ENCODE measurements at regions not wholly inside any gene's neighbourhood (a gene's known extent, or its start where the extent isn't known, plus 50 kb on each side); places are given as distances from the start of the nearest gene placed in this dataset.
"Not testable (repeated sequence)": the region's sequence is repeated elsewhere in the genome, so short reads cannot be mapped to it uniquely, and the experiment has no call there.

- Mint-ChIP-seq H3K36me3 (ENCODE audit: low read depth) (peaks cover under 1% of the 10 kb centered on the region), H3K9me3 (peaks cover 19% of the 10 kb centered on the region), H3K27ac (no peak overlapping the region), H3K4me1 (peaks cover 22% of the 10 kb centered on the region), H3K27me3 (ENCODE audit: low read depth, poor library complexity) (peaks cover 15% of the 10 kb centered on the region), H3K4me3 (no peak overlapping the region)
- TF ChIP-seq, protein P1, sequence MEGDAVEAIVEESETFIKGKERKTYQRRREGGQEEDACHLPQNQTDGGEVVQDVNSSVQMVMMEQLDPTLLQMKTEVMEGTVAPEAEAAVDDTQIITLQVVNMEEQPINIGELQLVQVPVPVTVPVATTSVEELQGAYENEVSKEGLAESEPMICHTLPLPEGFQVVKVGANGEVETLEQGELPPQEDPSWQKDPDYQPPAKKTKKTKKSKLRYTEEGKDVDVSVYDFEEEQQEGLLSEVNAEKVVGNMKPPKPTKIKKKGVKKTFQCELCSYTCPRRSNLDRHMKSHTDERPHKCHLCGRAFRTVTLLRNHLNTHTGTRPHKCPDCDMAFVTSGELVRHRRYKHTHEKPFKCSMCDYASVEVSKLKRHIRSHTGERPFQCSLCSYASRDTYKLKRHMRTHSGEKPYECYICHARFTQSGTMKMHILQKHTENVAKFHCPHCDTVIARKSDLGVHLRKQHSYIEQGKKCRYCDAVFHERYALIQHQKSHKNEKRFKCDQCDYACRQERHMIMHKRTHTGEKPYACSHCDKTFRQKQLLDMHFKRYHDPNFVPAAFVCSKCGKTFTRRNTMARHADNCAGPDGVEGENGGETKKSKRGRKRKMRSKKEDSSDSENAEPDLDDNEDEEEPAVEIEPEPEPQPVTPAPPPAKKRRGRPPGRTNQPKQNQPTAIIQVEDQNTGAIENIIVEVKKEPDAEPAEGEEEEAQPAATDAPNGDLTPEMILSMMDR (IDR thresholded peaks at IDR 0.05), result no peak
- DNase-seq, result no peak
Observed at GRCh38 chr6:165767228-165767627, 104.2 kb upstream of the PDE10A start.

GRCh38 chr6:165766457-165766856 is 103.4 kb upstream of the PDE10A start:
- Mint-ChIP-seq H3K27ac (no peak overlapping the region), H3K9me3 (peaks cover 25% of the 10 kb centered on the region), H3K4me1 (peaks cover 22% of the 10 kb centered on the region), H3K36me3 (ENCODE audit: low read depth) (peaks cover 6% of the 10 kb centered on the region), H3K4me3 (no peak overlapping the region), H3K27me3 (ENCODE audit: low read depth, poor library complexity) (peaks cover 8% of the 10 kb centered on the region)
- TF ChIP-seq, protein P1 (IDR thresholded peaks at IDR 0.05), result no peak
- no peak for DNase-seq

DNA sequence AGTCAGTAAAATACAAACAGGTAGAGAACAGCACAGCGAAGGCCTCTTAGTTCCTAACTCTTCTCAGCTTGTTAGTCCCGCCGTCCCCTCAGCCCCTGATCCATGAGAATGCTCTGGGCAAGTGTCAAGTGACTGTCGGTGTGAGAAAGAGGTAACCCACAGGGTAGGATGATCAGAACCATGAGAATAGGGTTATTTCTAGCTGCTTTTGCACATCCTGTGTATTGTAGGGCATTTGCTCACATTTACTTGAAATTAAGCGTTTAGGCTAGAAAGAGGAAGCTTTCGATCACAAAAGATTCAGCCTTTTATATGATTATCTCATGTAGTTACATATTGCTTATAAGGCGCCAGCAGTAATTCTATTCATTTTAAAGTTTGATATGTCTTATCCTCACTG is 103.0 kb upstream of the PDE10A start:
- peaks cover 28% of the 10 kb centered on the region for H3K9me3 Mint-ChIP-seq
- H3K27me3 Mint-ChIP-seq (ENCODE audit: low read depth, poor library complexity), result peaks cover 5% of the 10 kb centered on the region
- H3K4me3 Mint-ChIP-seq, result no peak overlapping the region
- TF ChIP-seq, protein P1 (IDR thresholded peaks at IDR 0.05), result no peak
- no peak for DNase-seq
- peaks cover 6% of the 10 kb centered on the region for H3K36me3 Mint-ChIP-seq (ENCODE audit: low read depth)
- H3K27ac Mint-ChIP-seq, result no peak overlapping the region
- peaks cover 22% of the 10 kb centered on the region for H3K4me1 Mint-ChIP-seq

- H3K4me3 Mint-ChIP-seq; H3K36me3 Mint-ChIP-seq (ENCODE audit: low read depth); DNase-seq; H3K27me3 Mint-ChIP-seq (ENCODE audit: low read depth, poor library complexity); H3K27ac Mint-ChIP-seq: not testable (repeated sequence)
- peaks cover 36% of the 10 kb centered on the region for H3K9me3 Mint-ChIP-seq
- peaks cover 22% of the 10 kb centered on the region for H3K4me1 Mint-ChIP-seq
Observed at GRCh38 chr6:165765256-165765655, 102.2 kb upstream of the PDE10A start.

DNA sequence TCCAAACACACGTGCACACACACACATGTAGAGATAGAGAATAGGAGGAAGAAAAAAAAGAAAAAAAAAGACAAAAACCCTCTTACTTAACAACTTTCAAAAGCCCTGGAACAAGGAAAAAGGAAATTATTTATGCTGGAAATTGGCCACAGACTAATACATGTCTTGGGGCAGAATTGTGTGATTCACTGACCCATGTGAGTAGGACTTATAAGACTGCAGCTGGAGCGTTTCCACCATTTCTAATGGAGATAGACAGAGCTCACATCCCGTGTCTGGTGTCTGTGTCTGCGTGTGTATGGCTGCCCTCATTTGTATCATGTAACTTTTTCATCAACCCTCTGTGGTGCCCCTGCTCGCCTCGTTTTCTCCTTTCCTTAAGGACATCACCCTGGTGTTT is 99.8 kb upstream of the PDE10A start:
- Mint-ChIP-seq H3K9me3 (peaks cover 37% of the 10 kb centered on the region), H3K27ac (no peak overlapping the region), H3K4me1 (peaks cover 17% of the 10 kb centered on the region), H3K27me3 (ENCODE audit: low read depth, poor library complexity) (peaks cover 2% of the 10 kb centered on the region), H3K4me3 (no peak overlapping the region), H3K36me3 (ENCODE audit: low read depth) (peaks cover 6% of the 10 kb centered on the region)
- TF ChIP-seq, protein P1 (IDR thresholded peaks at IDR 0.05), result no peak
- DNase-seq, result no peak

- Mint-ChIP-seq H3K27me3 (ENCODE audit: low read depth, poor library complexity) (peaks cover 4% of the 10 kb centered on the region), H3K36me3 (ENCODE audit: low read depth) (peaks cover 6% of the 10 kb centered on the region), H3K27ac (no peak overlapping the region), H3K4me3 (no peak overlapping the region), H3K4me1 (peaks cover 17% of the 10 kb centered on the region), H3K9me3 (peaks cover 37% of the 10 kb centered on the region)
- TF ChIP-seq, protein P1 (IDR thresholded peaks at IDR 0.05), result no peak
- no peak for DNase-seq
Observed at GRCh38 chr6:165762125-165762524, 99.1 kb upstream of the PDE10A start.
